Non-pigmented ciliary epithelial cell (primary cell): ENCODE measurements at regions not wholly inside any gene's neighbourhood (a gene's known extent, or its start where the extent isn't known, plus 50 kb on each side); places are given as distances from the start of the nearest gene placed in this dataset.
"Not testable (repeated sequence)": the region's sequence is repeated elsewhere in the genome, so short reads cannot be mapped to it uniquely, and the experiment has no call there.

Experiments
- DNase-seq: peaks from one replicate; pipeline ENCODE4 v3.0.0-alpha.2; 2010; ENCODE audit warnings: low read depth

- DNase-seq, result no peak
Measured at GRCh38 chr3:110684466-110684865, 387.1 kb upstream of the NECTIN3 start.

- no peak for DNase-seq
Measured at GRCh38 chr3:110685630-110686029, 386.0 kb upstream of the NECTIN3 start.

GRCh38 chr3:110686701-110687100, 384.9 kb upstream of the NECTIN3 start:
- no peak for DNase-seq

- DNase-seq, result no peak
Measured at GRCh38 chr3:110687138-110687537, 384.5 kb upstream of the NECTIN3 start.

- no peak for DNase-seq
Measured at GRCh38 chr3:110697961-110698360, 373.7 kb upstream of the NECTIN3 start.

- DNase-seq, result not testable (repeated sequence)
Measured at GRCh38 chr3:110704332-110704731, 367.3 kb upstream of the NECTIN3 start.

- DNase-seq, result no peak
Measured at GRCh38 chr3:110708156-110708555, 363.5 kb upstream of the NECTIN3 start.

GRCh38 chr3:110710156-110710555, 361.5 kb upstream of the NECTIN3 start:
- no peak for DNase-seq

- DNase-seq, result no peak
Measured at GRCh38 chr3:110710603-110711002, 361.0 kb upstream of the NECTIN3 start.

GRCh38 chr3:110711130-110711832, 360.3 kb upstream of the NECTIN3 start:
- DNase-seq, result no peak

- no peak for DNase-seq
Measured at GRCh38 chr3:110711851-110712516, 359.6 kb upstream of the NECTIN3 start.

- no peak for DNase-seq
Measured at GRCh38 chr3:110727056-110727455, 344.6 kb upstream of the NECTIN3 start.

- no peak for DNase-seq
Measured at GRCh38 chr3:110731148-110731547, 340.5 kb upstream of the NECTIN3 start.

GRCh38 chr3:110732420-110732819, 339.2 kb upstream of the NECTIN3 start:
- DNase-seq, result no peak

GRCh38 chr3:110733045-110733444, 338.6 kb upstream of the NECTIN3 start:
- no peak for DNase-seq

- no peak for DNase-seq
Measured at GRCh38 chr3:110734524-110734923, 337.1 kb upstream of the NECTIN3 start.

GRCh38 chr3:110736332-110736731, 335.3 kb upstream of the NECTIN3 start:
- DNase-seq, result no peak

- peak; percentile 15 for DNase-seq
Measured at GRCh38 chr3:110738531-110738930, 333.1 kb upstream of the NECTIN3 start.

GRCh38 chr3:110741891-110742290, 329.7 kb upstream of the NECTIN3 start:
- DNase-seq, result no peak

- no peak for DNase-seq
Measured at GRCh38 chr3:110743202-110743601, 328.4 kb upstream of the NECTIN3 start.

GRCh38 chr3:110743984-110744383, 327.6 kb upstream of the NECTIN3 start:
- DNase-seq, result no peak

- no peak for DNase-seq
Measured at GRCh38 chr3:110744723-110745122, 326.9 kb upstream of the NECTIN3 start.

- no peak for DNase-seq
Measured at GRCh38 chr3:110749006-110749405, 322.6 kb upstream of the NECTIN3 start.

GRCh38 chr3:110750201-110750600, 321.4 kb upstream of the NECTIN3 start:
- no peak for DNase-seq
